Germinal center (tissue), 1 donor: ENCODE measurements at regions not wholly inside any gene's neighbourhood (a gene's known extent, or its start where the extent isn't known, plus 50 kb on each side); places are given as distances from the start of the nearest gene placed in this dataset.

Experiments used
- DNase-seq: peaks from one replicate; pipeline ENCODE4 v3.0.0; 2012; ENCODE audit warnings: mixed read lengths, low spot score

DNA sequence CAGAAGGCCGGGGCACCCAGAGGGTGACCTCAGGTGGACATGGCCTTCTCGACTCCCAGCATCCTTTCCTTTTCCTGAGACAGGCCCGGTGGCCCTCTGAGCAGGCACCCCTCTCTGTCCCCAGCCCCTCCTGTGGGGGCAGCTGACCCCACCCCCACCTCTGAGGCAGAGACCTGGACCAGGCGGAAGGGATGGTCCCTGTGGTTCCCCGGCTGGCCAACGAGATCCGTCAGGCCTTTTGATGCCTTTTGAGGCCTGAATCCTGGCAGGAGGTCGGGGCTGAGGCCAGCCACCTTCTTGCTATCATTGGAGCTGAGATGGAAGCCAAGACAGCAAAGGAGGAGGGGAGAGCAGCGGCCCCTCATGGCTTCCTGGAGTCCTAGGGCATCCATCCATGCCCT, 50.2 kb upstream of the ACTRT2 start:
- no peak for DNase-seq
